WTC11 (cell line): ENCODE measurements at regions not wholly inside any gene's neighbourhood (a gene's known extent, or its start where the extent isn't known, plus 50 kb on each side); places are given as distances from the start of the nearest gene placed in this dataset.

Experiments used
- ATAC-seq: fragments of 200-7000 bp; cut with Tn5 transposase; 2 replicates; pipeline ENCODE4 v1.10.0; 2021; ENCODE audit warnings: mild to moderate bottlenecking, moderate library complexity
- CTCF ChIA-PET: fragments of 300-600 bp; sonication (Branson Sonifier 250); formaldehyde crosslinking; loops from one replicate; lab custom pipeline; 2021; ENCODE audit warnings: antibody characterized with exemption; lab: Charles Lee
- POLR2A ChIA-PET: fragments of 350-600 bp; sonication (Branson Sonifier 250); formaldehyde crosslinking; loops from one replicate; lab custom pipeline; 2021; ENCODE audit warnings: antibody characterized with exemption; lab: Charles Lee
- DNase-seq: peaks from one replicate; pipeline ENCODE4 v3.0.0; 2021; ENCODE audit warnings: low spot score
- H3K27ac Mint-ChIP-seq: 2 replicates; pipeline ENCODE4 v1.8.0; 2021; ENCODE audit warnings: mixed read lengths
- H3K27me3 Mint-ChIP-seq: 2 replicates; pipeline ENCODE4 v1.8.0; 2021; ENCODE audit warnings: low read depth, mild to moderate bottlenecking, moderate library complexity, mixed read lengths
- H3K36me3 Mint-ChIP-seq: 2 replicates; pipeline ENCODE4 v1.8.0; 2021; ENCODE audit warnings: mixed read lengths
- H3K4me1 Mint-ChIP-seq: 2 replicates; pipeline ENCODE4 v1.8.0; 2022; ENCODE audit warnings: mixed read lengths
- H3K4me3 Mint-ChIP-seq: 2 replicates; pipeline ENCODE4 v1.8.0; 2021; ENCODE audit warnings: mild to moderate bottlenecking, moderate library complexity, mixed read lengths
- H3K9me3 Mint-ChIP-seq: 2 replicates; pipeline ENCODE4 v1.8.0; 2021; ENCODE audit warnings: mixed read lengths
- ATF3 ChIP-seq: sonication (generic); formaldehyde crosslinking; conservative IDR thresholded peaks from 2 replicates; pipeline ENCODE4 v1.8.1; 2022; ENCODE audit warnings: mild to moderate bottlenecking, missing genetic modification reagents
- CBFB ChIP-seq: sonication (generic); formaldehyde crosslinking; IDR thresholded peaks from 2 replicates; pipeline ENCODE4 v1.8.1; 2022; ENCODE audit warnings: mild to moderate bottlenecking, low read depth, missing genetic modification reagents
- CREM ChIP-seq: sonication (generic); formaldehyde crosslinking; IDR thresholded peaks from 2 replicates; pipeline ENCODE4 v1.8.1; 2022; ENCODE audit warnings: mild to moderate bottlenecking, missing genetic modification reagents, moderate library complexity
- ERG ChIP-seq: fragments of 250-450 bp; sonication (Bioruptor Pico); IDR thresholded peaks from 2 replicates; pipeline ENCODE4 v1.8.0; 2021; ENCODE audit warnings: mild to moderate bottlenecking
- ETV6 ChIP-seq: sonication (generic); formaldehyde crosslinking; IDR thresholded peaks from 2 replicates; pipeline ENCODE4 v1.8.1; 2022; ENCODE audit warnings: mild to moderate bottlenecking, missing genetic modification reagents
- GRHL2 ChIP-seq: fragments of 250-450 bp; sonication (Bioruptor Pico); IDR thresholded peaks from 2 replicates; pipeline ENCODE4 v1.8.0; 2022; ENCODE audit warnings: mild to moderate bottlenecking, moderate library complexity; ENCODE audit not compliant: insufficient replicate concordance, severe bottlenecking
- IRF2 ChIP-seq: sonication (generic); formaldehyde crosslinking; IDR thresholded peaks from 2 replicates; pipeline ENCODE4 v1.8.0; 2022; ENCODE audit warnings: low read depth, missing genetic modification reagents, borderline replicate concordance
- JAZF1 ChIP-seq: fragments of 250-450 bp; sonication (Bioruptor Pico); IDR thresholded peaks from 2 replicates; pipeline ENCODE4 v1.9.0; 2021; ENCODE audit warnings: moderate library complexity, mild to moderate bottlenecking, inconsistent platforms
- MAX ChIP-seq: sonication (generic); formaldehyde crosslinking; IDR thresholded peaks from 2 replicates; pipeline ENCODE4 v1.8.0; 2022; ENCODE audit warnings: mild to moderate bottlenecking, missing genetic modification reagents
- NR3C1 ChIP-seq: sonication (generic); formaldehyde crosslinking; conservative IDR thresholded peaks from 2 replicates; pipeline ENCODE4 v1.8.1; 2023; ENCODE audit warnings: low read depth, mild to moderate bottlenecking, missing genetic modification reagents
- PRRX2 ChIP-seq: fragments of 250-450 bp; sonication (Bioruptor Pico); IDR thresholded peaks from 2 replicates; pipeline ENCODE4 v1.8.0; 2021; ENCODE audit warnings: mild to moderate bottlenecking
- SMAD4 ChIP-seq: sonication (generic); formaldehyde crosslinking; IDR thresholded peaks from 2 replicates; pipeline ENCODE4 v1.8.0; 2022; ENCODE audit warnings: mild to moderate bottlenecking, missing genetic modification reagents
- TCF7 ChIP-seq: sonication (generic); formaldehyde crosslinking; IDR thresholded peaks from 2 replicates; pipeline ENCODE4 v1.8.0; 2022; ENCODE audit warnings: mild to moderate bottlenecking, low read depth, missing genetic modification reagents, moderate library complexity
- TEAD1 ChIP-seq: sonication (generic); formaldehyde crosslinking; IDR thresholded peaks from 2 replicates; pipeline ENCODE4 v1.8.0; 2022; ENCODE audit warnings: mild to moderate bottlenecking, missing genetic modification reagents
- TEAD4 ChIP-seq: sonication (generic); formaldehyde crosslinking; IDR thresholded peaks from 2 replicates; pipeline ENCODE4 v1.8.0; 2022; ENCODE audit warnings: mild to moderate bottlenecking, missing genetic modification reagents
- TP53 ChIP-seq: sonication (generic); formaldehyde crosslinking; IDR thresholded peaks from 2 replicates; pipeline ENCODE4 v1.8.1; 2023; ENCODE audit warnings: mild to moderate bottlenecking, missing genetic modification reagents
- USF1 ChIP-seq: sonication (generic); formaldehyde crosslinking; IDR thresholded peaks from 2 replicates; pipeline ENCODE4 v1.8.0; 2022; ENCODE audit warnings: mild to moderate bottlenecking, missing genetic modification reagents
- ZBTB21 ChIP-seq: sonication (generic); formaldehyde crosslinking; IDR thresholded peaks from 2 replicates; pipeline ENCODE4 v1.8.1; 2023; ENCODE audit warnings: mild to moderate bottlenecking, missing genetic modification reagents, borderline replicate concordance
- ZBTB43 ChIP-seq: sonication (generic); formaldehyde crosslinking; IDR thresholded peaks from 2 replicates; pipeline ENCODE4 v1.8.1; 2023; ENCODE audit warnings: mild to moderate bottlenecking, missing genetic modification reagents
- ZNF121 ChIP-seq: sonication (generic); formaldehyde crosslinking; IDR thresholded peaks from 2 replicates; pipeline ENCODE4 v1.8.0; 2023; ENCODE audit warnings: missing genetic modification reagents
- ZNF281 ChIP-seq: sonication (generic); formaldehyde crosslinking; IDR thresholded peaks from 2 replicates; pipeline ENCODE4 v1.8.0; 2023; ENCODE audit warnings: mild to moderate bottlenecking, missing genetic modification reagents
- ZNF416 ChIP-seq: fragments of 250-450 bp; sonication (Bioruptor Pico); IDR thresholded peaks from 2 replicates; pipeline ENCODE4 v1.9.0; 2021; ENCODE audit warnings: mild to moderate bottlenecking, inconsistent platforms
- ZNF512 ChIP-seq: sonication (generic); formaldehyde crosslinking; IDR thresholded peaks from 2 replicates; pipeline ENCODE4 v1.8.1; 2022; ENCODE audit warnings: missing genetic modification reagents, borderline replicate concordance

GRCh38 chr18:78721981-78722380 lies 257.6 kb upstream of the SALL3 start:
- peaks cover 23% of the 10 kb centered on the region for H3K36me3 Mint-ChIP-seq
- peak overlapping the region; percentile 13; the same call in 1 of the 2 replicates for H3K4me3 Mint-ChIP-seq
- CTCF ChIA-PET, result no interaction called here
- TF ChIP-seq CREM (no peak), TEAD1 (CRISPR knock-in tag) (no peak), MAX (CRISPR knock-in tag) (no peak), PRRX2 (no peak), ZNF121 (CRISPR knock-in tag) (no peak), CBFB (CRISPR knock-in tag) (no peak), TP53 (CRISPR knock-in tag) (no peak), ZNF416 (no peak), JAZF1 (CRISPR knock-in tag) (no peak), ATF3 (CRISPR knock-in tag) (no peak), IRF2 (CRISPR knock-in tag) (no peak), ZBTB43 (CRISPR knock-in tag) (no peak), NR3C1 (CRISPR knock-in tag) (no peak), ZNF281 (CRISPR knock-in tag) (no peak), TEAD4 (CRISPR knock-in tag) (no peak), TCF7 (CRISPR knock-in tag) (no peak), SMAD4 (CRISPR knock-in tag) (no peak), ZNF512 (CRISPR knock-in tag) (no peak), ERG (no peak), GRHL2 (CRISPR knock-in tag) (no peak)
- TF ChIP-seq, all 79 proteins: peak for 0
- peaks cover 37% of the 10 kb centered on the region for H3K9me3 Mint-ChIP-seq
- POLR2A ChIA-PET, result no interaction called here
- H3K27ac Mint-ChIP-seq, result peak overlapping the region; percentile 80
- peaks cover 49% of the 10 kb centered on the region for H3K4me1 Mint-ChIP-seq
- H3K27me3 Mint-ChIP-seq, result peaks cover 17% of the 10 kb centered on the region
- DNase-seq, result no peak
- ATAC-seq, result peak; percentile 43

GRCh38 chr18:78722386-78722785 lies 257.2 kb upstream of the SALL3 start:
- CTCF ChIA-PET, result interaction anchor here (1.0 kb wide), 1 partner anchor 12 kb away, joined by 3 read pairs; no protein-coding TSS in a partner anchor
- Mint-ChIP-seq H3K27me3 (peaks cover 17% of the 10 kb centered on the region), H3K9me3 (peaks cover 37% of the 10 kb centered on the region), H3K4me1 (peaks cover 49% of the 10 kb centered on the region), H3K36me3 (peaks cover 23% of the 10 kb centered on the region), H3K4me3 (0 out of 2 replicates have a peak overlapping the region, but pooled peaks have one; percentile 13), H3K27ac (peak overlapping the region; percentile 80; the same call in 1 of the 2 replicates)
- no peak for ATAC-seq
- POLR2A ChIA-PET, result no interaction called here
- DNase-seq, result no peak
- TF ChIP-seq MAX (CRISPR knock-in tag), result no peak
- no peak for TF ChIP-seq ETV6 (CRISPR knock-in tag)
- no peak for TF ChIP-seq ZNF281 (CRISPR knock-in tag)
- no peak for TF ChIP-seq IRF2 (CRISPR knock-in tag)
- no peak for TF ChIP-seq USF1
- no peak for TF ChIP-seq ZBTB21
- TF ChIP-seq ZNF121 (CRISPR knock-in tag), result no peak
- no peak for TF ChIP-seq GRHL2 (CRISPR knock-in tag)
